ENCODE measurements at regions not wholly inside any gene's neighbourhood (a gene's known extent, or its start where the extent isn't known, plus 50 kb on each side); places are given as distances from the start of the nearest gene placed in this dataset.

- DNase-seq = no peak
- Histone ChIP-seq H3K9me3 (no peaks in the 10 kb centered on the region), H3K36me3 (ENCODE audit: control insufficient read depth, insufficient read depth, low read length) (no peaks in the 10 kb centered on the region), H3K4me3 (ENCODE audit: low read depth, low read length) (no peak overlapping the region), H3K4me1 (no peaks in the 10 kb centered on the region), H3K27me3 (replicated peaks; ENCODE audit: control insufficient read depth, insufficient read depth, low read length) (no peaks in the 10 kb centered on the region)
- H3K27ac Mint-ChIP-seq (ENCODE audit: unreplicated experiment) = no peak overlapping the region
- BruUV-seq (replicated peaks) = no TSS peak
- H3K4me1 Mint-ChIP-seq (ENCODE audit: low read depth, unreplicated experiment) = no peaks in the 10 kb centered on the region
- H3K36me3 Mint-ChIP-seq (ENCODE audit: insufficient read depth, unreplicated experiment) = no peaks in the 10 kb centered on the region
- peaks cover 14% of the 10 kb centered on the region for H3K27me3 Mint-ChIP-seq (ENCODE audit: insufficient read depth, unreplicated experiment)
- CTCF ChIA-PET = no interaction called here
- intact Hi-C loops (cut with micrococcal nuclease; ENCODE audit: unreplicated experiment) = no loop called here
- H3K9me3 Mint-ChIP-seq (ENCODE audit: unreplicated experiment) = no peaks in the 10 kb centered on the region
- POLR2A ChIA-PET = no interaction called here
- TF ChIP-seq CTCF (IDR thresholded peaks at IDR 0.05; ENCODE audit: insufficient read depth in 1 of 2, low read depth in 1 of 2, low read length in 1 of 2, severe bottlenecking in 1 of 2, unreplicated experiment in 1 of 2) = no peak
- H3K4me3 Mint-ChIP-seq (ENCODE audit: unreplicated experiment) = no peak overlapping the region
Measured at GRCh38 chr15:98174286-98174685, 213.8 kb downstream of the ARRDC4 start.

DNA sequence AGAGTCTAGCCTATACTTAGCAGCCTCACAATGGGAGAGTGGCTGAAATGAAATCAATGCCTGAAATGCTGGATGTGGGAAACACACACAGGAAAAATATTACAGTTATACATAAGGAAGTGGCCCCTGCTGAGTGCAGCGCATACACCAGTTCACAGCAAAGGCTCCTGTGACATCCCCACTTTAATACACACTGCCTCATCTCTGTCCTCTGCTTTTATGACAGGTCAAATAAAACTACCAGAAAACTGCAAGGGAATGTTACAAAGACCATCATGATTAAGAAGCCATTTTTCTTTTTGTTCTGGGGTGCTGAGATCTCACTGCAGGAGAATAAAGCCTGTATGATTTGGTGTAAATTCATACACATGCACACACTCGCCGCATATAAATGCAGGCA lies 214.3 kb downstream of the ARRDC4 start:
- no peak for TF ChIP-seq CTCF (IDR thresholded peaks at IDR 0.05; ENCODE audit: insufficient read depth in 1 of 2, low read depth in 1 of 2, low read length in 1 of 2, severe bottlenecking in 1 of 2, unreplicated experiment in 1 of 2)
- Histone ChIP-seq H3K9me3 (no peaks in the 10 kb centered on the region), H3K27me3 (replicated peaks; ENCODE audit: control insufficient read depth, insufficient read depth, low read length) (no peaks in the 10 kb centered on the region), H3K36me3 (ENCODE audit: control insufficient read depth, insufficient read depth, low read length) (no peaks in the 10 kb centered on the region), H3K4me3 (ENCODE audit: low read depth, low read length) (no peak overlapping the region), H3K4me1 (no peaks in the 10 kb centered on the region)
- no TSS peak for BruUV-seq (replicated peaks)
- no peak for DNase-seq
- Mint-ChIP-seq H3K27me3 (ENCODE audit: insufficient read depth, unreplicated experiment) (peaks cover 14% of the 10 kb centered on the region), H3K9me3 (ENCODE audit: unreplicated experiment) (no peaks in the 10 kb centered on the region), H3K27ac (ENCODE audit: unreplicated experiment) (no peak overlapping the region), H3K36me3 (ENCODE audit: insufficient read depth, unreplicated experiment) (no peaks in the 10 kb centered on the region), H3K4me3 (ENCODE audit: unreplicated experiment) (no peak overlapping the region), H3K4me1 (ENCODE audit: low read depth, unreplicated experiment) (no peaks in the 10 kb centered on the region)
- CTCF ChIA-PET = interaction anchor here (0.6 kb wide), 1 partner anchor 12 kb away, joined by 4 read pairs; no protein-coding TSS in a partner anchor
- POLR2A ChIA-PET = no interaction called here
- intact Hi-C loops (cut with micrococcal nuclease; ENCODE audit: unreplicated experiment) = loop anchor here (5.0 kb wide), 1 partner anchor 122 kb away; no protein-coding TSS in a partner anchor

GRCh38 chr15:98177966-98178592 lies 217.6 kb downstream of the ARRDC4 start:
- H3K4me1 ChIP-seq = no peaks in the 10 kb centered on the region
- H3K4me1 Mint-ChIP-seq (ENCODE audit: low read depth, unreplicated experiment) = no peaks in the 10 kb centered on the region
- no TSS peak for BruUV-seq (replicated peaks)
- no peaks in the 10 kb centered on the region for H3K9me3 Mint-ChIP-seq (ENCODE audit: unreplicated experiment)
- H3K36me3 Mint-ChIP-seq (ENCODE audit: insufficient read depth, unreplicated experiment) = no peaks in the 10 kb centered on the region
- H3K9me3 ChIP-seq = no peaks in the 10 kb centered on the region
- H3K27ac Mint-ChIP-seq (ENCODE audit: unreplicated experiment) = no peak overlapping the region
- ChIA-PET CTCF (interaction anchor here (0.6 to 1.7 kb wide), 10 partner anchors 24 to 423 kb away, joined by 3 to 8 read pairs (median 6); no protein-coding TSS in a partner anchor), POLR2A (no interaction called here)
- no peak overlapping the region for H3K4me3 ChIP-seq (ENCODE audit: low read depth, low read length)
- DNase-seq = peak; percentile 69 to 76
- peaks cover 15% of the 10 kb centered on the region for H3K27me3 Mint-ChIP-seq (ENCODE audit: insufficient read depth, unreplicated experiment)
- intact Hi-C loops (cut with micrococcal nuclease; ENCODE audit: unreplicated experiment) = loop anchor here (1.0 to 5.0 kb wide), 6 partner anchors 36 to 274 kb away; no protein-coding TSS in a partner anchor
- H3K27me3 ChIP-seq (replicated peaks; ENCODE audit: control insufficient read depth, insufficient read depth, low read length) = no peaks in the 10 kb centered on the region
- no peaks in the 10 kb centered on the region for H3K36me3 ChIP-seq (ENCODE audit: control insufficient read depth, insufficient read depth, low read length)
- no peak overlapping the region for H3K4me3 Mint-ChIP-seq (ENCODE audit: unreplicated experiment)
- peak; percentile 53 to 72 for TF ChIP-seq CTCF (IDR thresholded peaks at IDR 0.05; ENCODE audit: insufficient read depth in 1 of 2, low read depth in 1 of 2, low read length in 1 of 2, severe bottlenecking in 1 of 2, unreplicated experiment in 1 of 2)

All from Caco-2 (cell line).